Activated CD4-positive, alpha-beta T cell treated with anti-CD3 and anti-CD28 coated beads for 36 hours (primary cell): ENCODE measurements at regions not wholly inside any gene's neighbourhood (a gene's known extent, or its start where the extent isn't known, plus 50 kb on each side); places are given as distances from the start of the nearest gene placed in this dataset.

Experiments used
- ATAC-seq: fragments of 200-7000 bp; cut with Tn5 transposase; one replicate; pipeline ENCODE4 v1.10.0; 2021; ENCODE audit warnings: mild to moderate bottlenecking, moderate library complexity
- CTCF ChIA-PET: fragments of 350-600 bp; sonication (Branson Sonifier 250); formaldehyde crosslinking; loops from one replicate; lab custom pipeline; 2021; ENCODE audit warnings: antibody characterized with exemption; lab: Charles Lee
- POLR2A ChIA-PET: fragments of 350-600 bp; sonication (Branson Sonifier 250); formaldehyde crosslinking; loops from one replicate; lab custom pipeline; 2021; ENCODE audit warnings: antibody characterized with exemption, inconsistent platforms; lab: Charles Lee
- DNase-seq: peaks from one replicate; pipeline ENCODE4 v3.0.0-alpha.2; 2020
- H3K27ac Mint-ChIP-seq: one replicate; pipeline ENCODE4 v1.8.0; 2021; ENCODE audit warnings: mixed read lengths
- H3K27me3 Mint-ChIP-seq: one replicate; pipeline ENCODE4 v1.8.0; 2021; ENCODE audit warnings: mixed read lengths
- H3K36me3 Mint-ChIP-seq: one replicate; pipeline ENCODE4 v1.8.0; 2021; ENCODE audit warnings: low read depth, mixed read lengths
- H3K4me1 Mint-ChIP-seq: one replicate; pipeline ENCODE4 v1.8.0; 2021; ENCODE audit warnings: mixed read lengths
- H3K4me3 Mint-ChIP-seq: one replicate; pipeline ENCODE4 v1.8.0; 2021; ENCODE audit warnings: mild to moderate bottlenecking, moderate library complexity, mixed read lengths
- H3K9me3 Mint-ChIP-seq: one replicate; pipeline ENCODE4 v1.8.0; 2021; ENCODE audit warnings: low read depth, mixed read lengths
- intact Hi-C, 2 experiments: fragments of 100-400 bp; cut with DNase I in 1 of 2; cut with micrococcal nuclease in 1 of 2; formaldehyde crosslinking; loops; one replicate each; pipeline versions ENCODE4 v1.14.2 to v1.15.1; 2022 to 2024; cut with DNase I, micrococcal nuclease

GRCh38 chr18:8976606-8977005 is 125.9 kb upstream of the NDUFV2 start:
- ATAC-seq: no peak
- intact Hi-C loops: loop anchor here in 1 of 2 experiments (10.0 kb wide), 1 partner anchor 1878 kb away; no protein-coding TSS in a partner anchor
- Mint-ChIP-seq H3K4me3 (no peak overlapping the region), H3K36me3 (no peaks in the 10 kb centered on the region), H3K27ac (no peak overlapping the region), H3K9me3 (no peaks in the 10 kb centered on the region), H3K27me3 (peaks cover 4% of the 10 kb centered on the region), H3K4me1 (no peaks in the 10 kb centered on the region)
- no peak for DNase-seq
- ChIA-PET CTCF (interaction anchor here (1.3 kb wide), 1 partner anchor 11 kb away, joined by 4 read pairs; no protein-coding TSS in a partner anchor), POLR2A (no interaction called here)

- intact Hi-C loops: loop anchor here in 1 of 2 experiments (10.0 kb wide), 1 partner anchor 1878 kb away; no protein-coding TSS in a partner anchor
- Mint-ChIP-seq H3K4me1 (no peaks in the 10 kb centered on the region), H3K27ac (no peak overlapping the region), H3K4me3 (no peak overlapping the region), H3K27me3 (peaks cover 4% of the 10 kb centered on the region), H3K9me3 (no peaks in the 10 kb centered on the region), H3K36me3 (no peaks in the 10 kb centered on the region)
- DNase-seq: no peak
- ATAC-seq: no peak
- ChIA-PET POLR2A (no interaction called here), CTCF (interaction anchor here (1.3 kb wide), 1 partner anchor 11 kb away, joined by 4 read pairs; no protein-coding TSS in a partner anchor)
These were observed 125.3 kb upstream of the NDUFV2 start for GRCh38 chr18:8977166-8977565.

- CTCF ChIA-PET: no interaction called here
- no peak for DNase-seq
- Mint-ChIP-seq H3K4me3 (no peak overlapping the region), H3K9me3 (no peaks in the 10 kb centered on the region), H3K36me3 (no peaks in the 10 kb centered on the region), H3K4me1 (no peaks in the 10 kb centered on the region), H3K27ac (no peak overlapping the region), H3K27me3 (peaks cover 3% of the 10 kb centered on the region)
- POLR2A ChIA-PET: no interaction called here
- intact Hi-C loops: loop anchor here in 1 of 2 experiments (10.0 kb wide), 1 partner anchor 1877 kb away; no protein-coding TSS in a partner anchor
- no peak for ATAC-seq
These were observed 124.8 kb upstream of the NDUFV2 start for GRCh38 chr18:8977701-8978100.

DNA sequence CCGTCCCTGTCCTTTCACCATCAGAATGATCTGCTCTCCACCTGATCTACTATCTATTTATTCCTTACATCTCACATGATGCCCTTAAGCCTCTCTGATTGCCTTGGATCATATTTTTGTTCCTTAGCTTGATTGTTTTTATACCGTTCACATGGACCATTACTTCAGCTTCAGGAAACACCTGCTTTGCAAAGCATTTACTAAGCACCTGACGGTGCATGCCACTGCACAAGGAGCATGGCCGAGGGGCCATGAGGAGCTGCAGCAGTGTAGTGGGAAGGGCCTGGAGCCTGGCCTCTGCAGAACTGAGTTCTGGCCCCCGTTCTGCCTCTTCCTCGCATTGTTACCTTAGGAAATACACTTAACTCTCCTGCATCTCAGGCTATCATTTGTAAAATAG is 124.1 kb upstream of the NDUFV2 start:
- intact Hi-C loops: loop anchor here in 1 of 2 experiments (10.0 kb wide), 1 partner anchor 1876 kb away; no protein-coding TSS in a partner anchor
- ChIA-PET POLR2A (no interaction called here), CTCF (interaction anchor here (0.7 kb wide), 1 partner anchor 9 kb away, joined by 5 read pairs; no protein-coding TSS in a partner anchor)
- ATAC-seq (no peak), DNase-seq (no peak)
- H3K27ac Mint-ChIP-seq: no peak overlapping the region
- H3K9me3 Mint-ChIP-seq: no peaks in the 10 kb centered on the region
- no peak overlapping the region for H3K4me3 Mint-ChIP-seq
- H3K36me3 Mint-ChIP-seq: no peaks in the 10 kb centered on the region
- H3K4me1 Mint-ChIP-seq: no peaks in the 10 kb centered on the region
- H3K27me3 Mint-ChIP-seq: no peaks in the 10 kb centered on the region

- CTCF ChIA-PET: interaction anchor here (1.5 kb wide), 1 partner anchor 8 kb away, joined by 7 read pairs; no protein-coding TSS in a partner anchor
- POLR2A ChIA-PET: no interaction called here
- ATAC-seq (no peak), DNase-seq (no peak)
- intact Hi-C loops: loop anchor here in 1 of 2 experiments (10.0 kb wide), 1 partner anchor 1875 kb away; no protein-coding TSS in a partner anchor
- no peak overlapping the region for H3K4me3 Mint-ChIP-seq
- H3K36me3 Mint-ChIP-seq: no peaks in the 10 kb centered on the region
- no peaks in the 10 kb centered on the region for H3K4me1 Mint-ChIP-seq
- H3K27ac Mint-ChIP-seq: no peak overlapping the region
- no peaks in the 10 kb centered on the region for H3K9me3 Mint-ChIP-seq
- H3K27me3 Mint-ChIP-seq: no peaks in the 10 kb centered on the region
These were observed 123.1 kb upstream of the NDUFV2 start for GRCh38 chr18:8979258-8979988.

GRCh38 chr18:8980496-8980895 is 122.0 kb upstream of the NDUFV2 start:
- ChIA-PET POLR2A (no interaction called here), CTCF (interaction anchor here (1.5 kb wide), 1 partner anchor 7 kb away, joined by 7 read pairs; no protein-coding TSS in a partner anchor)
- no peak overlapping the region for H3K4me3 Mint-ChIP-seq
- no peaks in the 10 kb centered on the region for H3K4me1 Mint-ChIP-seq
- ATAC-seq: no peak
- no peak for DNase-seq
- no peaks in the 10 kb centered on the region for H3K27me3 Mint-ChIP-seq
- no peaks in the 10 kb centered on the region for H3K9me3 Mint-ChIP-seq
- no peak overlapping the region for H3K27ac Mint-ChIP-seq
- H3K36me3 Mint-ChIP-seq: no peaks in the 10 kb centered on the region
- intact Hi-C loops: loop anchor here in 1 of 2 experiments (10.0 kb wide), 1 partner anchor 496 kb away; no protein-coding TSS in a partner anchor

GRCh38 chr18:8980918-8981317 is 121.6 kb upstream of the NDUFV2 start:
- POLR2A ChIA-PET: no interaction called here
- no peaks in the 10 kb centered on the region for H3K27me3 Mint-ChIP-seq
- no peak overlapping the region for H3K27ac Mint-ChIP-seq
- CTCF ChIA-PET: no interaction called here
- no peaks in the 10 kb centered on the region for H3K9me3 Mint-ChIP-seq
- no peak for ATAC-seq
- no peak overlapping the region for H3K4me3 Mint-ChIP-seq
- no peaks in the 10 kb centered on the region for H3K36me3 Mint-ChIP-seq
- intact Hi-C loops: loop anchor here in 1 of 2 experiments (10.0 kb wide), 1 partner anchor 496 kb away; no protein-coding TSS in a partner anchor
- DNase-seq: no peak
- no peaks in the 10 kb centered on the region for H3K4me1 Mint-ChIP-seq

GRCh38 chr18:8982416-8983183 is 119.9 kb upstream of the NDUFV2 start:
- Mint-ChIP-seq H3K9me3 (no peaks in the 10 kb centered on the region), H3K36me3 (no peaks in the 10 kb centered on the region), H3K27me3 (peaks cover 5% of the 10 kb centered on the region), H3K4me1 (no peaks in the 10 kb centered on the region), H3K4me3 (no peak overlapping the region), H3K27ac (no peak overlapping the region)
- ATAC-seq (no peak), DNase-seq (peak; percentile 26)
- ChIA-PET POLR2A (no interaction called here), CTCF (interaction anchor here (0.8 to 2.7 kb wide), 5 partner anchors 12 to 330 kb away, joined by 3 to 13 read pairs (median 3); no protein-coding TSS in a partner anchor)
- intact Hi-C loops: loop anchor here in 1 of 2 experiments (10.0 kb wide), 1 partner anchor 498 kb away; no protein-coding TSS in a partner anchor

- Mint-ChIP-seq H3K27ac (no peak overlapping the region), H3K36me3 (no peaks in the 10 kb centered on the region), H3K4me3 (no peak overlapping the region), H3K4me1 (no peaks in the 10 kb centered on the region), H3K27me3 (peaks cover 5% of the 10 kb centered on the region), H3K9me3 (no peaks in the 10 kb centered on the region)
- CTCF ChIA-PET: interaction anchor here (0.8 to 2.7 kb wide), 5 partner anchors 12 to 330 kb away, joined by 3 to 13 read pairs (median 3); no protein-coding TSS in a partner anchor
- intact Hi-C loops: loop anchor here in 1 of 2 experiments (10.0 kb wide), 1 partner anchor 498 kb away; no protein-coding TSS in a partner anchor
- DNase-seq (no peak), ATAC-seq (no peak)
- POLR2A ChIA-PET: no interaction called here
These were observed 119.3 kb upstream of the NDUFV2 start for GRCh38 chr18:8983195-8983594.

DNA sequence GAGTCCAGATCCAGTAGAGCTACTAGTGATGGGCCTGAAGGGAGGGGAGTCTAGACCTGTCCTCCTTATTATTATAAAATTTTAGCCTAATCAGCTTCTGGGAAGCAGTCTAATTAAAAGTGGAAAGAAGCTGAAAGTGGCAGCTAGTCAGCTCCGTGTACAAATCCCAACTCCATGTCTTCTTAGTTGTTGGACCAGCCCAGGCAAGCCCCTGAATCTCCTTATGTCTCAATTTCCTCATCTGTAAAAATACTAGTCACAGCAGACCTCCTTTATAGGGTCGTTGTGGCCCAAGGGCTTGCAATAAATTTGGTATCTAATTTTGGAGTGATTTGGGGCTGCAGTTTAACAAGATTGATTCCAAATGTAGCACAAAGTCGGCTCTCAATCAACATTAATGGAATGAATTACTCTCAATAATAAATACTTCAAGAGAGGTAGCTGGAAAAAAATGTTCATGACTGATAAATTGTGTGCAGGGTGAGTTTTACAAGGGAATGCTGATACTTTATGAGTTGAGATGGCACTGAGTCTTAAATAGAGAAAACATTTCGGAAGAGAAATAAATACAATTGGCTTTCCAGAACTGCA is 118.3 kb upstream of the NDUFV2 start:
- no peak for ATAC-seq
- DNase-seq: no peak
- POLR2A ChIA-PET: interaction anchor here (0.6 kb wide), 1 partner anchor 21 kb away, joined by 6 read pairs; no protein-coding TSS in a partner anchor
- H3K4me3 Mint-ChIP-seq: no peak overlapping the region
- CTCF ChIA-PET: interaction anchor here (0.7 to 2.7 kb wide), 2 partner anchors 288 to 1360 kb away, joined by 3 to 13 read pairs; no protein-coding TSS in a partner anchor
- H3K27me3 Mint-ChIP-seq: peaks cover 5% of the 10 kb centered on the region
- no peaks in the 10 kb centered on the region for H3K36me3 Mint-ChIP-seq
- no peak overlapping the region for H3K27ac Mint-ChIP-seq
- no peaks in the 10 kb centered on the region for H3K4me1 Mint-ChIP-seq
- intact Hi-C loops: loop anchor here in 1 of 2 experiments (10.0 kb wide), 1 partner anchor 499 kb away; no protein-coding TSS in a partner anchor
- no peaks in the 10 kb centered on the region for H3K9me3 Mint-ChIP-seq
